ENCODE measurements at regions not wholly inside any gene's neighbourhood (a gene's known extent, or its start where the extent isn't known, plus 50 kb on each side); places are given as distances from the start of the nearest gene placed in this dataset.

DNA sequence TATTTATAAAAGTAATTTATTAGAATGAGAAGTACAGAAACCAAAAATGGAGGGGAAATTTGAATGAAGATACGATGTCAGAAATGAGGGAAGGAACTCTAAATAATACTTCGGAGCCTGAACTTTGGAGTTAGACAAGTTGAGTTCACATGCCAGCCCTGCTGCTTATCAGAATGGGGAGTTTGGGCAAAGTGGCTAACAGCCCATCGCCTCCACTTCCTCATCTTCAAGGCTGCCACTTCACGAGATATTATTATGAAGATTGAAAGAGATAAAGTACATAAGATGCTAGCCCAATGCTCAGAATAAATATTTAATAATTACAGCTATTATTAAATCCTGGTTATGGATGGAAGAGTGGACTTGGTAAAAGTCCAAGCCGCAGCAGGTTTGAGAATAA, 56.2 kb upstream of the ABCA1 start:
- no peaks in the 10 kb centered on the region for H3K36me3 ChIP-seq
- H3K9me3 ChIP-seq, result no peaks in the 10 kb centered on the region
- no peak overlapping the region for H3K27ac ChIP-seq
- TF ChIP-seq POLR2A (IDR thresholded peaks at IDR 0.05), result no peak
- TF ChIP-seq POLR2AphosphoS5 (IDR thresholded peaks at IDR 0.05), result no peak
- no peak for TF ChIP-seq EP300 (IDR thresholded peaks at IDR 0.05)
- no peak for TF ChIP-seq CTCF (IDR thresholded peaks at IDR 0.05)
- H3K27me3 ChIP-seq, result no peaks in the 10 kb centered on the region
- H3K4me3 ChIP-seq, result no peak overlapping the region
- DNase-seq (ENCODE audit: low spot score in 2 of 2), result no peak
- WGBS, result 81% methylated on average over 5 of the region's 5 CpGs
- no peaks in the 10 kb centered on the region for H3K4me1 ChIP-seq

DNA sequence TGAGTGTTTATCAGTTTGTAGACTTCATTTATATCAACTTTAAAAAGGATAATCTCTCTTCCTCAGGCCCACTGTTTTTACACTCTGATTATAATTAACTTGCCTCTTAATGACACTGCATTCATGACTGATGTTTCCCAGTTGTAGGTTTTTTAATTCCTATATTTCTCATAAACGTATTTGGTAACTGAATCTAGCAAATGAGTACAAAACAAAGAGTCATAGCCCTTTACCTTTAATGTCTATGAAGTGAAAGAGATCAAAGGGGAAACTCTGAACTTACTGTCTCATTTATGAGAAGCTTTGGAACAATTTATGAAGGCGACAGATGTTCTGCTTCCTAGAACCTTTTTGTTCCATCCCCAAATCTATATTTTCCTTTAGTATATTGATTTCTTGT, 56.6 kb upstream of the ABCA1 start:
- Histone ChIP-seq H3K4me1 (peaks cover 2% of the 10 kb centered on the region), H3K36me3 (no peaks in the 10 kb centered on the region), H3K4me3 (no peak overlapping the region), H3K9me3 (no peaks in the 10 kb centered on the region), H3K27me3 (no peaks in the 10 kb centered on the region), H3K27ac (no peak overlapping the region)
- WGBS, result 73% methylated on average over 2 of the region's 2 CpGs
- TF ChIP-seq CTCF (IDR thresholded peaks at IDR 0.05) (no peak), EP300 (IDR thresholded peaks at IDR 0.05) (no peak), POLR2AphosphoS5 (IDR thresholded peaks at IDR 0.05) (no peak), POLR2A (IDR thresholded peaks at IDR 0.05) (no peak)
- DNase-seq (ENCODE audit: low spot score in 2 of 2), result no peak

GRCh38 chr9:104984948-104985347, 57.0 kb upstream of the ABCA1 start:
- no peak overlapping the region for H3K4me3 ChIP-seq
- no peaks in the 10 kb centered on the region for H3K36me3 ChIP-seq
- H3K27ac ChIP-seq, result no peak overlapping the region
- peaks cover 4% of the 10 kb centered on the region for H3K4me1 ChIP-seq
- DNase-seq (ENCODE audit: low spot score in 2 of 2), result no peak
- H3K9me3 ChIP-seq, result no peaks in the 10 kb centered on the region
- 80% methylated on average over 2 of the region's 2 CpGs for WGBS
- H3K27me3 ChIP-seq, result no peaks in the 10 kb centered on the region
- TF ChIP-seq EP300 (IDR thresholded peaks at IDR 0.05), result no peak
- no peak for TF ChIP-seq POLR2AphosphoS5 (IDR thresholded peaks at IDR 0.05)
- no peak for TF ChIP-seq POLR2A (IDR thresholded peaks at IDR 0.05)
- TF ChIP-seq CTCF (IDR thresholded peaks at IDR 0.05), result no peak

GRCh38 chr9:104986096-104986495, 58.1 kb upstream of the ABCA1 start:
- H3K36me3 ChIP-seq, result no peaks in the 10 kb centered on the region
- TF ChIP-seq POLR2A (IDR thresholded peaks at IDR 0.05) (no peak), CTCF (IDR thresholded peaks at IDR 0.05) (no peak), POLR2AphosphoS5 (IDR thresholded peaks at IDR 0.05) (no peak), EP300 (IDR thresholded peaks at IDR 0.05) (no peak)
- DNase-seq (ENCODE audit: low spot score in 2 of 2), result no peak
- no peak overlapping the region for H3K27ac ChIP-seq
- peaks cover 16% of the 10 kb centered on the region for H3K4me1 ChIP-seq
- 82% methylated on average over 3 of the region's 3 CpGs for WGBS
- H3K4me3 ChIP-seq, result no peak overlapping the region
- H3K9me3 ChIP-seq, result no peaks in the 10 kb centered on the region
- no peaks in the 10 kb centered on the region for H3K27me3 ChIP-seq

DNA sequence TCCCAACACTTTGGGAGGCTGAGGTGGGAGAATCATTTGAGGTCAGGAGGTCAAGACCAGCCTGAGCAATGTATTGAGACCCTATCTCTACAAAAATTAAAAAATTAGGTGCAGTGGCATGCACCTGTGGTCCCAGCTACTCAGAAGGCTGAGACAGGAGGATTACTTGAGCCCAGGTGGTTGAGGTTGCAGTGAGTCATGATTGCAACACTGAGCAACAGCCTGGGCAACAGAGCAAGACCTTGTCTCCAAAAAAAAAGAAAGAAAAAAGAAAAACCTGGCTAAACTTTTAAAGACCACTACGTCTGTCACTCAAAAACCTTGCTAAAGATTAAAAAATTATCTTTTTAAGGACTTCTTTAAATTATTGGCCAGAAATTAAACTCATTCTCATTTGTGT, 59.8 kb upstream of the ABCA1 start:
- Histone ChIP-seq H3K4me3 (no peak overlapping the region), H3K4me1 (peaks cover 29% of the 10 kb centered on the region), H3K27ac (no peak overlapping the region), H3K9me3 (no peaks in the 10 kb centered on the region), H3K36me3 (no peaks in the 10 kb centered on the region), H3K27me3 (no peaks in the 10 kb centered on the region)
- WGBS, result 94% methylated on average over 1 of the region's 1 CpG
- DNase-seq (ENCODE audit: low spot score in 2 of 2), result no peak
- TF ChIP-seq POLR2AphosphoS5 (IDR thresholded peaks at IDR 0.05), result no peak
- no peak for TF ChIP-seq POLR2A (IDR thresholded peaks at IDR 0.05)

- Histone ChIP-seq H3K4me3 (no peak overlapping the region), H3K27me3 (no peaks in the 10 kb centered on the region), H3K4me1 (peaks cover 37% of the 10 kb centered on the region), H3K27ac (no peak overlapping the region), H3K36me3 (no peaks in the 10 kb centered on the region), H3K9me3 (no peaks in the 10 kb centered on the region)
- no peak for TF ChIP-seq POLR2AphosphoS5 (IDR thresholded peaks at IDR 0.05)
- TF ChIP-seq POLR2A (IDR thresholded peaks at IDR 0.05), result no peak
- TF ChIP-seq CTCF (IDR thresholded peaks at IDR 0.05), result no peak
- no peak for TF ChIP-seq EP300 (IDR thresholded peaks at IDR 0.05)
- DNase-seq (ENCODE audit: low spot score in 2 of 2), result no peak
- WGBS, result 86% methylated on average over 2 of the region's 2 CpGs
Observed at GRCh38 chr9:104988539-104988938, 60.6 kb upstream of the ABCA1 start.

Data from suprapubic skin (tissue), 4 donors.